ENCODE measurements at regions not wholly inside any gene's neighbourhood (a gene's known extent, or its start where the extent isn't known, plus 50 kb on each side); places are given as distances from the start of the nearest gene placed in this dataset.
"Not testable (repeated sequence)": the region's sequence is repeated elsewhere in the genome, so short reads cannot be mapped to it uniquely, and the experiment has no call there.

DNA sequence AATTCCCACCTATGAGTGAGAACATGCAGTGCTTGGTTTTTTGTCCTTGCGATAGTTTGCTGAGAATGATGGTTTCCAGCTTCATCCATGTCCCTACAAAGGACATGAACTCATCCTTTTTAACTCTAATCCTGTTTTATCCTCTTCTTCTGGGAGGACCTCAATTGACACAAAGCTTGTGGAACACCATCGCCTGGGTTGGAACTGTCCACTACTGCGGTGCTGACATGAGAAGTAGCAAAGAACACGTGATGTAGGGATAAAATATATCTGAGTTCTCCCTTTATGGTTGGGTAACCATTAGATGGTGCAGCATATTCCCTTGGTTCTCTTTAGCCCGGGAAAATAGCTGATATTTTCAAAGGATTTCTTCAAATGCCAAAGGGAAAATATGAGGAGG lies 105.3 kb upstream of the TOPAZ1 start:
- H3K27ac ChIP-seq (ENCODE audit: low read length): no peak overlapping the region
- H3K9me3 ChIP-seq (ENCODE audit: insufficient read depth, low read depth, low read length): no peaks in the 10 kb centered on the region
- H3K4me3 ChIP-seq (ENCODE audit: low read length): no peak overlapping the region
- H3K27me3 ChIP-seq (ENCODE audit: insufficient read depth, low read length): no peaks in the 10 kb centered on the region; the same call in 1 of the 2 replicates
- H3K4me1 ChIP-seq (ENCODE audit: insufficient read depth, low read length): no peaks in the 10 kb centered on the region
- no peak overlapping the region for H3K9ac ChIP-seq (ENCODE audit: low read depth, low read length)
- H3K36me3 ChIP-seq (ENCODE audit: insufficient read depth, low read depth, low read length): no peaks in the 10 kb centered on the region

DNA sequence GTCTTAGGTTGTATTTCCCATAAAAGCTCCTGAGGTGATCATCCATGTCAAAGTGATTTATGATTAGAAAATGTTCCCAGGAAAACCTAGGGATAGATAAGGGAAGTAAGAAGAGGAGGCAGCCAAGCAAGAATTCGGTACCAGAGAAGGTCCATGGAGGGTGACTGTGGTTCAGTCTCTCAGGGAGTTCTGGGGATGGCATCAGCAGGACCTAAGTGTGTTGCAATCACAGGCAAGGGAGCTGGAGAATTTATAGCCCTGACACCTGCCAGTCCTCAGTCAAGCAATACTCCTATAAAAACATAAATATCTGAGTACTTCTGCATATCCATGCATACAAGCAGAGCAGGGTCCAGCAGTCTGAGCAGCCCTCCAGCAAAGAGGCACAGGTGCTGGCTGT lies 95.6 kb upstream of the TOPAZ1 start:
- no peaks in the 10 kb centered on the region for H3K36me3 ChIP-seq (ENCODE audit: insufficient read depth, low read depth, low read length)

DNA sequence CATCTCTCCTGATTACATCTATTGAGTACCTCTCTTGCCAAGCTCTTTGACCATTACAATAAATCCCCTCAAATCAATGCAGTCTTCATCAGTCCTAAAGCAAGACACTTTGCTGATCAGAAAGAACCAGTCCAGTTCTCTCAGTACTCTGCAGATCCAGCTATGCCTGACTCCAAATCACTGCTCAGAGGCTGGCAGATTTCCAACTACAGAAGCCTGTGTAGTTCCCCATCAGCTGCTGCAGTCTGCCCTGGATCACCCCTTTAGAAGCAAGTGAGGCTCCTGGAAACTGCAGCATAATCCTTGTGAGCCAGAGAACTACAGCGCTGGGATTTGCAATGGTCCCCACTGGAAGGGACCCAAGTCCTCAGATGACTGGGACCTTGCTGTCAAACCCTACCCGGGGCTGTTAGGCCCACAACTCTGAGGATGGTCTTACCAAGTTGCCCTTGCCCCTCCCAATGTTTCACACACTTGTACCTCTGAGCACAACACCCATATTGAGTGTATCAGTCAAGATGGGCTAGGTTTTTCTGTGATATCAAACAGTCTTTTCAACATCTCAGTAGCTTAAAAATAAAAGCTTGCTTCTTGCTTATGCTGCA lies 81.9 kb upstream of the TOPAZ1 start:
- Histone ChIP-seq H3K9ac (ENCODE audit: low read depth, low read length) (no peak overlapping the region), H3K36me3 (ENCODE audit: insufficient read depth, low read depth, low read length) (no peaks in the 10 kb centered on the region), H3K9me3 (ENCODE audit: insufficient read depth, low read depth, low read length) (no peaks in the 10 kb centered on the region), H3K4me3 (ENCODE audit: low read length) (no peak overlapping the region), H3K27ac (ENCODE audit: low read length) (no peak overlapping the region), H3K4me1 (ENCODE audit: insufficient read depth, low read length) (no peaks in the 10 kb centered on the region), H3K27me3 (ENCODE audit: insufficient read depth, low read length) (peaks cover 3% of the 10 kb centered on the region; the same call in 1 of the 2 replicates)

More for the DNA sequence above, 95.6 kb upstream of the TOPAZ1 start:
- Histone ChIP-seq H3K4me3 (ENCODE audit: low read length) (no peak overlapping the region), H3K9ac (ENCODE audit: low read depth, low read length) (no peak overlapping the region), H3K27ac (ENCODE audit: low read length) (no peak overlapping the region), H3K27me3 (ENCODE audit: insufficient read depth, low read length) (no peaks in the 10 kb centered on the region), H3K4me1 (ENCODE audit: insufficient read depth, low read length) (no peaks in the 10 kb centered on the region), H3K9me3 (ENCODE audit: insufficient read depth, low read depth, low read length) (no peaks in the 10 kb centered on the region)

DNA sequence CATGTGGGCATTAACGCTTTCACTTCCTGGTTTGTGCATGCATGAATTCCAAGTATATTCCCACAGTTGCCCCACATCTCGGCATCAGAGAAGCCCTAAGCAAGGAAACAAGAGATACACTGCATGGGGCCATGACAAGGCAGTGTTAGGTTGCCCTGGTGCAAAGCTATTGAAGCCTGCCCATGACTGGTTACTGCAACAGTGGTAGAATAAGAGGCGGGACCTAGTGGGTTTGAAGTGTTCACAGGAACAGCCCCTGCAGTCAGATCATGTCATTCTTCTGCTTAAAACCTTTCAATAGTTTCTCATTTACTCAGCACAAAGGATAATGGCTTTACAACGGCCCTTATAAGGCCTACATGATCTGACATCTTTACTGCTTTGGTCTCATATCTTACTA lies 80.9 kb upstream of the TOPAZ1 start:
- H3K4me3 ChIP-seq (ENCODE audit: low read length): no peak overlapping the region
- no peaks in the 10 kb centered on the region for H3K36me3 ChIP-seq (ENCODE audit: insufficient read depth, low read depth, low read length)
- H3K27ac ChIP-seq (ENCODE audit: low read length): no peak overlapping the region
- no peaks in the 10 kb centered on the region; the same call in 1 of the 2 replicates for H3K27me3 ChIP-seq (ENCODE audit: insufficient read depth, low read length)
- H3K4me1 ChIP-seq (ENCODE audit: insufficient read depth, low read length): no peaks in the 10 kb centered on the region
- no peaks in the 10 kb centered on the region for H3K9me3 ChIP-seq (ENCODE audit: insufficient read depth, low read depth, low read length)
- H3K9ac ChIP-seq (ENCODE audit: low read depth, low read length): no peak overlapping the region

DNA sequence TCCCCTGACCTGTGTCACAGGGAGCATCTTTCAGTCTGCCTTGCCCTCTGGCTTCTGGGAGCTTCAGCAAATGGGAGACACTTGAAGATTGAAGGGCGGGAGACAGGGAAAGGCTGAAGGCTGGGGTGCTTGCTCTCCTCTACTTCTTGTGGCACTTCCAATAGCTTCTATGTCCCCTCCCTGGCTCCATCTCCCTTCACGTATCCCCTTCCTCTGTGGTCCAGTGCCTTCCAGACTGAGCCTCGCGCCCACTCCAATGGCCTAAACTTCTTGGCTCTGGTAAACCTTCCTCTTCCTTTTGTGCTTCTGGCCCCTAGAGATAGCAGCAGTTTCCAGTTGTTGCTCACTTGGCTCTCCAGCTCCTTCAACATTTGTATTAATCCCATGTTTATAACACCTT lies 69.8 kb upstream of the TOPAZ1 start:
- Histone ChIP-seq H3K27me3 (ENCODE audit: insufficient read depth, low read length) (no peaks in the 10 kb centered on the region), H3K4me1 (ENCODE audit: insufficient read depth, low read length) (peaks cover 3% of the 10 kb centered on the region; the same call in 1 of the 2 replicates), H3K27ac (ENCODE audit: low read length) (no peak overlapping the region), H3K4me3 (ENCODE audit: low read length) (no peak overlapping the region), H3K9ac (ENCODE audit: low read depth, low read length) (no peak overlapping the region), H3K9me3 (ENCODE audit: insufficient read depth, low read depth, low read length) (no peaks in the 10 kb centered on the region; the same call in 1 of the 2 replicates), H3K36me3 (ENCODE audit: insufficient read depth, low read depth, low read length) (no peaks in the 10 kb centered on the region)

DNA sequence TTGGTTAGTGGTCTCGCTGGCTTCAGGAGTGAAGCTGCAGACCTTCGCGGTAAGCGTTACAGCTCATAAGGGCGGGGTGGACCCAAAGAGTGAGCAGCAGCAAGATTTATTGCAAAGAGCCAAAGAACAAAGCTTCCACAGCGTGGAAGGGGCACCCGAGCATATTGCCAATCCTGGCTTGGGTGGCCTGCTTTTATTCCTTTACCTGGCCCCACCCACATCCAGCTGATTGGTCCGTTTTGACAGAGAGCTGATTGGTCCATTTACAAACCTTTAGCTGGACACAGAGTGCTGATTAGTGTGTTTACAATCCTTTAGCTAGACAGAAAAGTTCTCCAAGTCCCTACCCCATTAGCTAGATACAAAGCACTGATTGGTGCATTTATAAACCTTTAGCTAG lies 69.0 kb upstream of the TOPAZ1 start:
- H3K36me3 ChIP-seq (ENCODE audit: insufficient read depth, low read depth, low read length); H3K4me1 ChIP-seq (ENCODE audit: insufficient read depth, low read length); H3K27me3 ChIP-seq (ENCODE audit: insufficient read depth, low read length); H3K9ac ChIP-seq (ENCODE audit: low read depth, low read length); H3K9me3 ChIP-seq (ENCODE audit: insufficient read depth, low read depth, low read length); H3K27ac ChIP-seq (ENCODE audit: low read length); H3K4me3 ChIP-seq (ENCODE audit: low read length): not testable (repeated sequence)

DNA sequence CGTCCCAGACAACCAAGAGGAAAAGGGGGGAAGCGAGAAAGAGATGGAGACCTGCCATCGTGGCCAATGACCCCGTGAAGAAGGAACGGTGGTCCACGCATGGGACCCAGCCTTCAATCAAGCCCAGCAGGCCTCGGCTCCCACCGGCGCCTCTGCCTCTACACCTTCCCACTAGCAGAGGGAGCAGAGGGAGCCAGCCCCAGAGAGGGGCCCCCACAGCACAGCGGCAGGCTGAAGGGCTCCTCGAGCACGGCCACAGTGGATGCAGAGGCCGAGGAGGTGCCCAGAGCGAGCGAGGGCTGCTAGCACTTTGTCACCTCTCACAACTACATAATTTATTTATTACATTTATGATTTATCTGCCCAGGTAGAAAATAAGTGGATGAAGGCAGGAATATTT lies 68.4 kb upstream of the TOPAZ1 start:
- H3K27ac ChIP-seq (ENCODE audit: low read length): no peak overlapping the region
- no peaks in the 10 kb centered on the region for H3K27me3 ChIP-seq (ENCODE audit: insufficient read depth, low read length)
- no peaks in the 10 kb centered on the region for H3K36me3 ChIP-seq (ENCODE audit: insufficient read depth, low read depth, low read length)
- H3K9ac ChIP-seq (ENCODE audit: low read depth, low read length): no peak overlapping the region
- H3K4me1 ChIP-seq (ENCODE audit: insufficient read depth, low read length): peaks cover 3% of the 10 kb centered on the region; the same call in 1 of the 2 replicates
- no peak overlapping the region for H3K4me3 ChIP-seq (ENCODE audit: low read length)
- no peaks in the 10 kb centered on the region; the same call in 1 of the 2 replicates for H3K9me3 ChIP-seq (ENCODE audit: insufficient read depth, low read depth, low read length)

DNA sequence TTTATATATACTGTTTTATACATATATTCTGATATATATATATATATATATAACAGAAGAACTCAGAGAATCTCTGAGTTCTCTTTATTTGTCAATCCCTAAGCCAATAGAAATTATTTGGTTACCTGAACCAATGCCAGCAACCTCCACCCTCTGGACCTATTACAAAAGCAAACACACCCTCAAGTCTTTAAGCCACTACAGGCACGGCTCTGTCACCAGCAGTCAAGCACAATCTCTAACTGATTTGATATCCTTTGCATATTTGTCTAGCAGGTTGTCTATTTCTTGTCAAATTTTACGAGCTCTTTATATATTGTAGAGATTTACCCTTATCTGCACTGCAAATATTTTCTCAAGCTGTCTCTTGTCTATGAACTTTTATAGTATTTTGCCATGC lies 66.6 kb upstream of the TOPAZ1 start:
- H3K36me3 ChIP-seq (ENCODE audit: insufficient read depth, low read depth, low read length): no peaks in the 10 kb centered on the region
- H3K27ac ChIP-seq (ENCODE audit: low read length): no peak overlapping the region
- no peaks in the 10 kb centered on the region for H3K27me3 ChIP-seq (ENCODE audit: insufficient read depth, low read length)
- H3K4me1 ChIP-seq (ENCODE audit: insufficient read depth, low read length): no peaks in the 10 kb centered on the region
- H3K9me3 ChIP-seq (ENCODE audit: insufficient read depth, low read depth, low read length): no peaks in the 10 kb centered on the region; the same call in 1 of the 2 replicates
- H3K9ac ChIP-seq (ENCODE audit: low read depth, low read length): no peak overlapping the region
- no peak overlapping the region for H3K4me3 ChIP-seq (ENCODE audit: low read length)

DNA sequence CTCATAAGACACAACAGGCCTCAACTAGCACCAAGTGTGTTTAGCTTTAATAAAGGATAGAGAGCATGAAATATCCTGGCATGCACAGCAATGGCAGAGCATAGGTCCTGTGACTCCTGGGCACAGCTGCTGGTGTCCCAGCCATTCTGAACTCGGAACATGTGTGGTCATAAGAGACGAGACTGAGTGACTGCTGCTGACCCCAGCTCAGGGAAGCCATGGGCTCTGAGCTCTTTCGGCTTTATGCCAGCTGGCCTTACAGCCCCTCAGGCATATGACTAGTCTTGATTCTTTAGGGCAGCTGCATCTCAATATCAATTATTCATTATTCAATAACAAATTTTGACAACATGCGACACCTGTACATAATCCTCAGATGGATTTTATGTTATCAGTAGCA lies 62.4 kb upstream of the TOPAZ1 start:
- no peaks in the 10 kb centered on the region for H3K9me3 ChIP-seq (ENCODE audit: insufficient read depth, low read depth, low read length)
- no peak overlapping the region for H3K4me3 ChIP-seq (ENCODE audit: low read length)
- H3K4me1 ChIP-seq (ENCODE audit: insufficient read depth, low read length): no peaks in the 10 kb centered on the region; the same call in 1 of the 2 replicates
- H3K27ac ChIP-seq (ENCODE audit: low read length): no peak overlapping the region
- no peaks in the 10 kb centered on the region for H3K27me3 ChIP-seq (ENCODE audit: insufficient read depth, low read length)
- no peak overlapping the region for H3K9ac ChIP-seq (ENCODE audit: low read depth, low read length)
- H3K36me3 ChIP-seq (ENCODE audit: insufficient read depth, low read depth, low read length): no peaks in the 10 kb centered on the region

DNA sequence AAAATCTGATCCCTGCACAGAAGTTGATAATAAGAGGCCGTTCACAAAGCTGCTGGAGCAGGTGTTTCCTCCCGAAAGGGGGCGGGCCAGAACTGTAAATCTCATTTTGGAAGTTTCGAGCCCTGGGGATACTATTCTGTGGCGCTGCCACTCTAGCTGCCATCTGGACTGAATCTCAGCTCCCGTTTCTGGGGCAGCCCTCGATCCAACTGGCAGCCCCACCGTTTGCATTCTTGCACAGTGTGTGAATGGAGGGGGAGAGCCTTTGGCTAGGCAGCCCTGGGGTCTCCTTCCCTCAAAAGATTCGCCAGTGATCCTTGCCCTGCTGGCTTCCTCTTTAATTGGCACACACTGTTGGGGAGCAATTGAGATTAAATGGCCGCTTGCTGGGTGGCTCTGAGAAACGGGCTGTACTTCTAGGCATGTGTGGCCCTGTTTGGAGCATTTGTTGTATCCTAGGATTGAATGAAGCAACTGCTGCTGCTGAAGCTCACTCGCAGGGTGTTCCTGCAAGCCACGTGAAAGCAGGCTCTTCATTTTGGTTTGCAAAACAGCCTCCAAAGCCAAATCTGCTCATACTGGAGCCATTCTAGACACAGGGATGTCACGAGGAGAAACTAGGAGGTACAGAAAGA lies 57.2 kb upstream of the TOPAZ1 start:
- Histone ChIP-seq H3K4me3 (ENCODE audit: low read length) (no peak overlapping the region), H3K27ac (ENCODE audit: low read length) (no peak overlapping the region), H3K4me1 (ENCODE audit: insufficient read depth, low read length) (peaks cover 11% of the 10 kb centered on the region; the same call in 1 of the 2 replicates), H3K9me3 (ENCODE audit: insufficient read depth, low read depth, low read length) (no peaks in the 10 kb centered on the region), H3K27me3 (ENCODE audit: insufficient read depth, low read length) (no peaks in the 10 kb centered on the region), H3K9ac (ENCODE audit: low read depth, low read length) (no peak overlapping the region), H3K36me3 (ENCODE audit: insufficient read depth, low read depth, low read length) (no peaks in the 10 kb centered on the region)

DNA sequence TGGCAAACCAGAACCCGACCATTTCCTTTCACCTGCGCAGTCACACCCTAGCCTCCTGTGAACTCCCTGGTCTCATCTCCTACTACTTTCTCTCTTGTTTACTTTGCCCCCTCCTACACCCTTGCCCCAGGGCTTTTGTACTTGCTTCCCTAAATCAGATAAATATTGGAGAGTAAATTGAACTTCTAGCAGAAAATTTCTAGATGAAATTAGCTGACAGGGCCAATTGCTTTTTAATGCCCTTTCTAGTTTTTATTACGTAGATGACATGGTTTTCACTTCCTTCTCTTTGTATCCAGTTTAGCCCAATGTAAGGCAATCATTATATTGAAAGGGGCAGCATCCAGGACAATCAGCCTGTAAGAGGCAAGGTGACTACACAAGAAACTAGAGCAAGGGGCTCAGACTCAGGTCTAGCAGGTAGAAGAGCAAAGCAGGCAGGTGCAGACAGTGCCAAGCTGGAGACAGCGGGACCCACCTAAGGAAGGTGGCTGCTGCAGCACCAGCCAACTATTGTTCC lies 56.2 kb upstream of the TOPAZ1 start:
- Histone ChIP-seq H3K9ac (ENCODE audit: low read depth, low read length) (no peak overlapping the region), H3K4me1 (ENCODE audit: insufficient read depth, low read length) (peaks cover 11% of the 10 kb centered on the region; the same call in 1 of the 2 replicates), H3K27ac (ENCODE audit: low read length) (no peak overlapping the region), H3K4me3 (ENCODE audit: low read length) (no peak overlapping the region), H3K36me3 (ENCODE audit: insufficient read depth, low read depth, low read length) (no peaks in the 10 kb centered on the region), H3K9me3 (ENCODE audit: insufficient read depth, low read depth, low read length) (no peaks in the 10 kb centered on the region), H3K27me3 (ENCODE audit: insufficient read depth, low read length) (no peaks in the 10 kb centered on the region)

DNA sequence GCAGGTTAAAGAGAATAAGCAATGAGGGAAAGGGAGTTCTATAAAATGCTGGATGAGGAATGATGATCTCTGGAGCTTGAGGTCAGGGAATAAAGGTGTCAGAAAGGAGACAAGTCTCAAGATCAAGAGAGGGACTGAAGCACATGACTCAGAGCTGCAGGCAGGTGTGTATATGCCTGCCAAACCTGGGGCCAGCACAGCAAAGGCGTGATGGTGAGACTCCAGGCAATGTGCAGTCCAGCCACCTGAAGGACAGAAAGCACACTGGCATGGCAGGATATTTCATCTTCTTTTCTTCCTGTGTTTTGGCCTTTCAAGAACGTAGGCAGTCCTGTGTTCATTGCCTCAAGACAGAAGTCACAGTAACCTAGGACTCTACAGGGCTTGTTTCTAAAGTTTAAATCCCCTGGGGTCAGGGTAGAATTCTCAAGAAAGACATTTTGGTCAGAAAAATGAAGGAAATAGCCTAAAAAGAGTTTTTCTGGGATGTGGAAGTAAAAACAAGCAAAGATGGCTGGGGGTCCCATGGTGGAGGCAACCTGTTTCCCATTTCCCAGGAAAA lies 55.5 kb upstream of the TOPAZ1 start:
- no peaks in the 10 kb centered on the region for H3K27me3 ChIP-seq (ENCODE audit: insufficient read depth, low read length)

More for the DNA sequence above, 55.5 kb upstream of the TOPAZ1 start:
- Histone ChIP-seq H3K9me3 (ENCODE audit: insufficient read depth, low read depth, low read length) (no peaks in the 10 kb centered on the region), H3K9ac (ENCODE audit: low read depth, low read length) (no peak overlapping the region), H3K36me3 (ENCODE audit: insufficient read depth, low read depth, low read length) (no peaks in the 10 kb centered on the region), H3K4me1 (ENCODE audit: insufficient read depth, low read length) (peaks cover 11% of the 10 kb centered on the region; the same call in 1 of the 2 replicates), H3K27ac (ENCODE audit: low read length) (no peak overlapping the region), H3K4me3 (ENCODE audit: low read length) (no peak overlapping the region)

Data from iPS-20b (cell line).